ENCODE measurements at regions not wholly inside any gene's neighbourhood (a gene's known extent, or its start where the extent isn't known, plus 50 kb on each side); places are given as distances from the start of the nearest gene placed in this dataset.

GRCh38 chr16:27152801-27153200 is 50.5 kb upstream of the KDM8 start:
- H4K20me1 ChIP-seq (replicated peaks; ENCODE audit: control insufficient read depth, insufficient read depth, low read length) = no peaks in the 10 kb centered on the region
- no peaks in the 10 kb centered on the region for H3K4me1 ChIP-seq (replicated peaks in 1 of 2; ENCODE audit: control insufficient read depth in 2 of 2, insufficient read depth in 2 of 2, low read length in 2 of 2)
- H3K27ac ChIP-seq (ENCODE audit: extremely low read depth, low read depth, low read length) = no peak overlapping the region
- no peaks in the 10 kb centered on the region for H3K9me1 ChIP-seq (ENCODE audit: control insufficient read depth, insufficient read depth, low read length)
- no peaks in the 10 kb centered on the region for H3K9me3 ChIP-seq (replicated peaks; ENCODE audit: control insufficient read depth, insufficient read depth, low read depth, low read length)
- no peak overlapping the region for H3K4me2 ChIP-seq (ENCODE audit: insufficient read depth, low read length)
- no peak overlapping the region for H3K9ac ChIP-seq (ENCODE audit: insufficient read depth in 1 of 2, low read depth in 2 of 2, low read length in 2 of 2)
- BruUV-seq (replicated peaks) = no TSS peak
- H3K36me3 ChIP-seq (ENCODE audit: control insufficient read depth, insufficient read depth, low read length) = no peaks in the 10 kb centered on the region
- no peak overlapping the region for H2AFZ ChIP-seq (ENCODE audit: low read depth, low read length)
- peaks cover 0 to 4% of the 10 kb centered on the region in 2 experiments; a peak in 2 of 5 replicates for H3K27me3 ChIP-seq (ENCODE audit: control insufficient read depth in 2 of 2, insufficient read depth in 2 of 2, low read length in 2 of 2)
- ChIA-PET POLR2A (interaction anchor here (0.6 to 1.2 kb wide), 3 partner anchors 19 to 209 kb away, joined by 3 read pairs; no protein-coding TSS in a partner anchor), CTCF (ENCODE audit: low intra/inter-chr PET ratio) (no interaction called here)
- 0% methylated on average over 4 of the region's 4 CpGs for WGBS (ENCODE audit: insufficient coverage, low coverage, missing lambda C conversion rate)
- ATAC-seq (no peak), FAIRE-seq (no peak), DNase-seq (ENCODE audit: extremely low read depth in 1 of 4, low spot score in 3 of 4) (no peak)
- intact Hi-C loops (cut with micrococcal nuclease) = no loop called here
- no peaks in the 10 kb centered on the region for H3K79me2 ChIP-seq (ENCODE audit: control insufficient read depth, insufficient read depth, low read length)
- H3K4me3 ChIP-seq = no peak overlapping the region
- in situ Hi-C loops (cut with MboI) = no loop called here
- TF ChIP-seq ARID2 (IDR thresholded peaks at IDR 0.05) = no peak
- no peak for TF ChIP-seq NRF1 (conservative IDR thresholded peaks at IDR 0.05 in 1 of 2, IDR thresholded peaks at IDR 0.05 in 1 of 2)
- no peak for TF ChIP-seq MGA (IDR thresholded peaks at IDR 0.05)
- no peak for TF ChIP-seq ERF (CRISPR knock-in tag; IDR thresholded peaks at IDR 0.05)
- TF ChIP-seq RBBP5 (IDR thresholded peaks at IDR 0.05; ENCODE audit: borderline replicate concordance, insufficient read depth, low read length, poor library complexity, severe bottlenecking) = no peak
- no peak for TF ChIP-seq CREB3L1 (IDR thresholded peaks at IDR 0.05; ENCODE audit: borderline replicate concordance, low read depth)
- TF ChIP-seq ZNF143 (CRISPR knock-in tag; IDR thresholded peaks at IDR 0.05) = no peak
- TF ChIP-seq KLF6 (CRISPR knock-in tag; IDR thresholded peaks at IDR 0.05; ENCODE audit: borderline replicate concordance) = no peak
- no peak for TF ChIP-seq EHMT2 (IDR thresholded peaks at IDR 0.05)
- no peak for TF ChIP-seq RBM34 (IDR thresholded peaks at IDR 0.05; ENCODE audit: borderline replicate concordance, insufficient read depth, low read length)
- no peak for TF ChIP-seq GTF2E2 (tag; IDR thresholded peaks at IDR 0.05)
